ENCODE measurements at regions not wholly inside any gene's neighbourhood (a gene's known extent, or its start where the extent isn't known, plus 50 kb on each side); places are given as distances from the start of the nearest gene placed in this dataset.

DNA sequence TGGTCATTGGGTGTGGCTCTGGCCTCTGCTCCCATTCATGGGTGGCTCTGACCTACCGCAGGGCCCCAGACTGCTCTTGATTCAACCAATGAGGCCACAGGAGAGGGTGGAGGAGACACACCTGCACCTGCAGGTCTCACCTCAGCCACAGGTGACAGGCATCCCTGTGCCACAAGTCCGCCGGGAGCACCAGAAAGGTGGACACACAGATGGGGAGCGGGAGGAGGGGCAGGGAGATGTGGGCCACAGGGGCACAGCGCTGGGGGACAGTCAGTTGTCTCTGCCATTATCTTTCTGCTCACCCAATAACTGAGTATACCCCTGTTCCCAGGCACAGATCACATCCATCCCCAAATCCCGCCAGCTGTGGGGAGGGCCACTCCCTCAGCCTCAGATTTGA is 189.1 kb upstream of the SALL3 start:
- no peak for DNase-seq (ENCODE audit: low spot score)
- H2AFZ ChIP-seq (ENCODE audit: low read length): no peak overlapping the region
- H3K4me2 ChIP-seq (ENCODE audit: low read length): no peak overlapping the region
- no peaks in the 10 kb centered on the region for H3K79me2 ChIP-seq (ENCODE audit: insufficient read depth, low read depth, low read length)
- ChIA-PET CTCF (ENCODE audit: unreplicated experiment) (no interaction called here), POLR2A (no interaction called here)
- no peak overlapping the region for H3K27ac ChIP-seq (ENCODE audit: low read depth, low read length, poor library complexity, severe bottlenecking)
- H3K36me3 ChIP-seq (ENCODE audit: insufficient read depth, low read length): no peaks in the 10 kb centered on the region
- H3K4me3 ChIP-seq (ENCODE audit: low read depth, low read length, poor library complexity, severe bottlenecking): no peak overlapping the region
- no TSS peak for BruUV-seq (replicated peaks)
- intact Hi-C loops (cut with micrococcal nuclease; ENCODE audit: unreplicated experiment): no loop called here
- no peaks in the 10 kb centered on the region for H3K4me1 ChIP-seq (ENCODE audit: insufficient read depth, low read length, poor library complexity, severe bottlenecking)
- no peaks in the 10 kb centered on the region for H4K20me1 ChIP-seq (ENCODE audit: insufficient read depth, low read length)
- no peak for TF ChIP-seq EZH2phosphoT487 (IDR thresholded peaks at IDR 0.05; ENCODE audit: borderline replicate concordance, low read depth, low read length)
- TF ChIP-seq, protein P1, sequence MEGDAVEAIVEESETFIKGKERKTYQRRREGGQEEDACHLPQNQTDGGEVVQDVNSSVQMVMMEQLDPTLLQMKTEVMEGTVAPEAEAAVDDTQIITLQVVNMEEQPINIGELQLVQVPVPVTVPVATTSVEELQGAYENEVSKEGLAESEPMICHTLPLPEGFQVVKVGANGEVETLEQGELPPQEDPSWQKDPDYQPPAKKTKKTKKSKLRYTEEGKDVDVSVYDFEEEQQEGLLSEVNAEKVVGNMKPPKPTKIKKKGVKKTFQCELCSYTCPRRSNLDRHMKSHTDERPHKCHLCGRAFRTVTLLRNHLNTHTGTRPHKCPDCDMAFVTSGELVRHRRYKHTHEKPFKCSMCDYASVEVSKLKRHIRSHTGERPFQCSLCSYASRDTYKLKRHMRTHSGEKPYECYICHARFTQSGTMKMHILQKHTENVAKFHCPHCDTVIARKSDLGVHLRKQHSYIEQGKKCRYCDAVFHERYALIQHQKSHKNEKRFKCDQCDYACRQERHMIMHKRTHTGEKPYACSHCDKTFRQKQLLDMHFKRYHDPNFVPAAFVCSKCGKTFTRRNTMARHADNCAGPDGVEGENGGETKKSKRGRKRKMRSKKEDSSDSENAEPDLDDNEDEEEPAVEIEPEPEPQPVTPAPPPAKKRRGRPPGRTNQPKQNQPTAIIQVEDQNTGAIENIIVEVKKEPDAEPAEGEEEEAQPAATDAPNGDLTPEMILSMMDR (conservative IDR thresholded peaks at IDR 0.05; ENCODE audit: low read length): no peak
- H3K9me2 ChIP-seq (ENCODE audit: insufficient read depth, low read length): no peaks in the 10 kb centered on the region
- H3K9me3 ChIP-seq (ENCODE audit: low read length): no peaks in the 10 kb centered on the region

DNA sequence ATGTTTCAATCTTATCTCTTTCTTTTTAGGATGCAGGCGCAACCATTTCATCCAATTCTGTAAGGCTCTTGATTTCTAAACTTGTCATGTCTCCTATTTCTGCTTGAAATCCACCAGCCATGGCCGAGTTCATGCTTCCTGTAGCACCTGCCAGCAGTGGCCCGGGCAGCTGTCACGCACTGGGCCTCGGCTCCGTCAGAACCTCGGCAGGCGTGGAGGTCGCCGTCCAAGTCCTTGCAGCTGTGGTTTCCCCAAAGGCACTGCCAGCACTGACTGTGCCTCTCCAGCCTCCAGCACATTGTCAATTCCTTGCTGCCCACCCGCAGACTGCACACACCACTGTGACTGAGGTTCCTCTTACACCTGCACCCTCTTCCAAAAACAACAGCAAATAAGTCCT is 188.7 kb upstream of the SALL3 start:
- Histone ChIP-seq H3K36me3 (ENCODE audit: insufficient read depth, low read length) (no peaks in the 10 kb centered on the region), H3K27ac (ENCODE audit: low read depth, low read length, poor library complexity, severe bottlenecking) (no peak overlapping the region), H3K9me2 (ENCODE audit: insufficient read depth, low read length) (no peaks in the 10 kb centered on the region), H2AFZ (ENCODE audit: low read length) (no peak overlapping the region), H3K4me1 (ENCODE audit: insufficient read depth, low read length, poor library complexity, severe bottlenecking) (no peaks in the 10 kb centered on the region), H3K9me3 (ENCODE audit: low read length) (no peaks in the 10 kb centered on the region), H4K20me1 (ENCODE audit: insufficient read depth, low read length) (no peaks in the 10 kb centered on the region), H3K4me2 (ENCODE audit: low read length) (no peak overlapping the region), H3K4me3 (ENCODE audit: low read depth, low read length, poor library complexity, severe bottlenecking) (no peak overlapping the region), H3K79me2 (ENCODE audit: insufficient read depth, low read depth, low read length) (no peaks in the 10 kb centered on the region)
- intact Hi-C loops (cut with micrococcal nuclease; ENCODE audit: unreplicated experiment): no loop called here
- TF ChIP-seq EZH2phosphoT487 (IDR thresholded peaks at IDR 0.05; ENCODE audit: borderline replicate concordance, low read depth, low read length): no peak
- TF ChIP-seq, protein P1 (conservative IDR thresholded peaks at IDR 0.05; ENCODE audit: low read length): no peak
- no TSS peak for BruUV-seq (replicated peaks)
- ChIA-PET POLR2A (no interaction called here), CTCF (ENCODE audit: unreplicated experiment) (no interaction called here)
- DNase-seq (ENCODE audit: low spot score): no peak

DNA sequence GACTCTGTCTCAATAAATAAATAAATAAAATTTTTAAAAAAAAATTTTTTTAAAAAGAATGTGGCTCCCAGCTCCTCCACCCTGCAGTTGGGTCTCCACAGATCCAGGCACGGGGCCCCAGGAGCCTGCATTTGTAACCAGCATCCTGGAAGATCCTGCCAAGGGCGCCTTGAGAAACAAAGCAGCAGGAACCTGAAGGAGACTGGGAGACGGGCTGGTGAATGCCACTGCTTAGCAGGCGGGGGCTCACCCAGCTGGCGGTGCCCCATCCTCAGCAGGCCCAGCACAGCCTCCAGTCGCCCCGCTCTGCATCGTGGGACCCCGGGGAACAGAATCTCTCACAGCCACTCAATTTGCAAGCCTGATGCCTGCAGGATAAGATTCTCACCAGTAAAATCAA is 187.5 kb upstream of the SALL3 start:
- H3K4me3 ChIP-seq (ENCODE audit: low read depth, low read length, poor library complexity, severe bottlenecking): no peak overlapping the region
- no peak overlapping the region for H3K4me2 ChIP-seq (ENCODE audit: low read length)
- ChIA-PET POLR2A (no interaction called here), CTCF (ENCODE audit: unreplicated experiment) (no interaction called here)
- no TSS peak for BruUV-seq (replicated peaks)
- H3K9me3 ChIP-seq (ENCODE audit: low read length): no peaks in the 10 kb centered on the region
- TF ChIP-seq EZH2phosphoT487 (IDR thresholded peaks at IDR 0.05; ENCODE audit: borderline replicate concordance, low read depth, low read length): no peak
- TF ChIP-seq, protein P1 (conservative IDR thresholded peaks at IDR 0.05; ENCODE audit: low read length): no peak
- intact Hi-C loops (cut with micrococcal nuclease; ENCODE audit: unreplicated experiment): no loop called here
- DNase-seq (ENCODE audit: low spot score): no peak
- H3K9me2 ChIP-seq (ENCODE audit: insufficient read depth, low read length): no peaks in the 10 kb centered on the region
- H4K20me1 ChIP-seq (ENCODE audit: insufficient read depth, low read length): no peaks in the 10 kb centered on the region
- no peak overlapping the region for H2AFZ ChIP-seq (ENCODE audit: low read length)
- H3K27ac ChIP-seq (ENCODE audit: low read depth, low read length, poor library complexity, severe bottlenecking): no peak overlapping the region
- H3K36me3 ChIP-seq (ENCODE audit: insufficient read depth, low read length): no peaks in the 10 kb centered on the region
- no peaks in the 10 kb centered on the region for H3K4me1 ChIP-seq (ENCODE audit: insufficient read depth, low read length, poor library complexity, severe bottlenecking)
- H3K79me2 ChIP-seq (ENCODE audit: insufficient read depth, low read depth, low read length): no peaks in the 10 kb centered on the region
